AML-193 (cell line): ENCODE measurements at regions not wholly inside any gene's neighbourhood (a gene's known extent, or its start where the extent isn't known, plus 50 kb on each side); places are given as distances from the start of the nearest gene placed in this dataset.

Source experiments
- DNase-seq, 2 experiments: peaks; one replicate each; lab custom pipeline; 2025; lab: John Stamatoyannopoulos, UW

DNA sequence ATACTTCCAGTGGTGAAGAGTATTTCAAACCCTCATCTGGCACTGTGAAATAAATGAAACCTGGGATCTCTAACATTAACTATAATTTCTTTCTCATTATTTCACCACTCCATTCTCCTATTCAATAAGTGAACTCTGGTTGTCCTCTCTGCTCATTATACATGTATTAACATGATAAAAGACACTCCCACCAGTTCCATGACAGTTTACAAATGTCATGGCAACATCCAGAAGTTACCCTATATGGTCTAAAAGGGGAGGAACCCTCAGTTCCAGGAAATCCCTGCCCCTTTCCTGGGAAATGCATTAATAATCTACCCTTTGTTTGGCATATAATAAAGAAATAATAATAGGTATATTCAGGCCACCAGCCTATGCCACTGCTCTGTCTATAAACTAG is 62.7 kb upstream of the BRINP3 start:
- DNase-seq: no peak

DNA sequence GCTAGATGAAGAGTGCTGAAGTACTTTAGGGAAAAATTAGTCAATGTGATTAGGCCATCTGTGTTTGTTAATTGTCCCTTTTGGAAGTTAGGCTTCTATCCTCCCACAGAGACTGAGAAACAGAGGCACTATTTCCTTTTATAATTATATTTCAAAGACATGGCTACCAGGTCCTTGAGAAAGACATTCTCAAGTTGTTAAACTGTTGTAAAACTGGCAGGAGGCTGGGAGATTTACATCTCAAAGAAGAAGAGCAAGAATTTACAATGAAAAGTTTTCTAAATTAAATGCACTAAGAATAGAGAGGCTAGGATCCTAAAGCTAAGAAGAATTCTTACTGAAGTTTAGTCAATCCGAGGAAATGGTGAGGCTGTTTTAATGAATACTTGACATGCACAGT is 74.0 kb upstream of the BRINP3 start:
- no peak for DNase-seq

DNA sequence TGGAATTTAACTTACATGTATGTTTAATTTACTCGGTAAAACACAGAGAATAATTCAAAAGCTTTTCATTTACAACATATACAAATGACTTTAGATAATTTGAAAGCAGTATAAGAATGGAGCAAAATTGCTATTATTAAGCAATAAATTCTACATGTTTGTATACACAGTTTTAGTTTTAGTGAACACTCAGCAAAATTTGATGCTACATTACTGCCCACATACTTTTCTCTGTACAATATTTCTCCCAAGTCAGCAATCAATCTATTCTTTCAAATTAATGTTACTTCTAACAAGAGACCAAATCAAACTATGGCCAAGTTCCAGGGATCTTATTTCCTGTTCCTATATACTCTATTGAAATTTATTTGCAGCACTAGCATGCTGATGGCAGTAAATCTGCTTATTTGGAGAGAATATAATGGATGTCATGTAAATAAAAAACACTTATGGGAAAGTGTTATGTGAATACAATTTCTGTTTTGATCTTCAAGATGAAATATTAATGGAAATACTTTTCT is 82.6 kb upstream of the BRINP3 start:
- DNase-seq: no peak

DNA sequence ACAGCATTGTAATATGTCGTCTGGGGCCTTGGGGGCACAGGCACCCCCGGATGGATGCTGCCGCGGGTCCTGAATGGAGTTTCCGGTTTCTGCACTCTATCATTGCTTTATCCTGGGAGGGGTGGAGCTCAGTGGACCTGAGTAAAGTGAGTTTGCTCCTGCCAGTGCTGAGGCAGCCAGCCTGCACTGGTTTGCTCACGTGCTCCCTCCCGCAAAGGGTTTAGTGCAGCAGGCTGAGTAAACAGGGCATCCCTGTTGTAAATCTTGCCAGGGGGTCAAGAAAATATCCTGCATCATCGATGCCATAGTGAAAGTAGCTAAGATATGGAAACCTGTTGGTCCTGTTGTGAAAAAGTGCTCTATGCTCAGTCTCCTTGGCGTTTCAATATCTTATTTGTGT is 85.6 kb upstream of the BRINP3 start:
- DNase-seq: no peak

DNA sequence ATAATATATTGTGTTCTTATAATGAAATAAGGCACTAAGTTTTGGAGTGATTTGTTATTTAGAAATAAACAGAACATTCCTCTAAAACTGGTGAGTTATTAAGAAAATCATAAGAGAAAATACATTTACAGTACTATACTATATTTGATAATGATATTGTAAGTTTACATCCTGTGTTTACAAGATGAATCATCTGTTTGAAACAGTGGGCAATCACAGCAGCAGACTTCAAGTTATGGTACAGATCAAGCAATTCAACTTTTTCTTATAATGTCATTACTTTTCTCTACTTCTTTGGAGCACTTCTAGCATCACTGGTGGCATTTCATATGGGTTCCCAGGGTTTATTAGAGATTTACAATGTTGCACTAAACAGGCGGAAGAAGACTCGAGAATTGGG is 86.5 kb upstream of the BRINP3 start:
- DNase-seq: no peak

DNA sequence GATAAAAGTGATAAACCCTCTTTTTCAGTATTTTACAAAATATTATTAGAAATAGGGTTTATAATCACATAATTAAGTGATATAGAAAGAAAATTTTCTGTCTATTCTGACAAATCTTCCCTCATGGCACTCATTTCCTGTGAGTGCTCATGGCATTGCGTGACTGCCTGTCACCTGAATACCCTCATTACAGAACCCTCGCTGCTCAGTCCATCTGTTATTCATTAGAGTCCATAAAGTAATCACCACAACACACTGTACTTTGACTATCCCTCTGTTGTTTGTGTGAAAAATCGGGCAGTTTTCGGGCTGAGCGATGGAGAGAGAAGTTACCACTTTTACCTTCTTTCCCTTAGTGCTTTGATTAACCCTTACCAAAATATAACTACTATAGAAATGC is 100.4 kb upstream of the BRINP3 start:
- DNase-seq: no peak

DNA sequence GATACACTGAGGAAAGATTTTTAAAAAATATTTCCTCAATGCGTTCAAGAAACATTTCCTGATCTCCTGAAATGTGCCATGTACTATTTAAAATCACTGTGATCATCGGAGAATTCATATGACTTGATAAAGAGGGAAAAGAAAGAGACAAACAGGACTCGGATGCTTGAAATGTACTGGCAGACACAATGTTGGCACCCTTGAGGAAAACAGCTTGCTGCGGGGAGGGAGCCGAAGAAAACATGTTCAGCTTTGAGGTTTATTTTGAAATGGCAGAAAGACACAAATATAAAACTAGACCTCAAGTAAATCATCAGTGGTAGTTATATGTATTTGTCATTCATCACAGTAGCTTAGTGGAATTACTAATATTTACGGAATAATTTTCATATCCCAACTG is 100.9 kb upstream of the BRINP3 start:
- DNase-seq: no peak

DNA sequence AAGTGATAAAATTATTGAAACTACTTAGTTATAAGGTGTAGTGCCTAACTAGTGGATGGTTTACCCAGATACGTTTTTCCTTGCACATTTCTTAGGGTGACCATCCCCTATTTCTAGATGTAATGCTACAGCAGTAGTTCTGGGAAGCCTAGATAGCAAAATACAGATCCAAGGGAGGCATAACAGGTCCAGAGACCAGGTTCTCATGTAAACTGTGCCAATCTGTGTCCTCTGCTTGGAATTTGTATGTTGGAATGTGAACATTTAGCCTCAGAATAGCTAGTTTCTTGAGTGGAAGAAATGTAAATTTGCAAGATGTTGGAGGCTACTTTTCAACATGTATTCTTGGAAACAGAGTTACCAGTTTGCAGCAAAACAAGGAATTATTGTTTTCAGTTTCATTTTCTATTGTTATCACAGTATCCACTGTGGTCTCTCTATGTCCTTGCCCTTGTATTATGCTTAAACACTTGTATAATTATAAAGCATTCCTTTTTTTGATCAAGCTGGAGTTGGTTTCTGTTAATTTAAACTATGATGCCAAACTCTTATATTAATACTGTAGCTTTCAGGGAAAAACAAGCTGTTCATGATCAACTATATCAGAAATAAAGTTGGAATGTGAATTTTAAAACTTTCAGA is 102.0 kb upstream of the BRINP3 start:
- DNase-seq: no peak

DNA sequence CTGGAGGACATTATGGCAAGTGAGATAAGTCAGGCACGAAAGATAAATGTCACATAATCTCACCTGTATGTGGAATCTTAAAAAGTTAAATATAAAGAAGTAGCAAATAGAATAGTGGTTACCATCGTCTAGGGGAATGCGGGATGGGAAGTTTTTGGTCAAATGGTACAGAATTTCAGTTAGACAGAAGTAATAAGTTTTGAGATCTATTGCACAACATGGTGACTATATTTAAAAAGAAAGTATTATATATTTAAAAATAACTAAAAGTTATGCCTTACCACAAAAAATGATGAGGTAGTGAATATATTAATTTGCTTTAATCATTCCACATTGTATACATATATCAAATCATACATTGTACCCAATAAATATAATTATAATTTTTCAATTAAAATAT is 106.2 kb upstream of the BRINP3 start:
- DNase-seq: no peak

DNA sequence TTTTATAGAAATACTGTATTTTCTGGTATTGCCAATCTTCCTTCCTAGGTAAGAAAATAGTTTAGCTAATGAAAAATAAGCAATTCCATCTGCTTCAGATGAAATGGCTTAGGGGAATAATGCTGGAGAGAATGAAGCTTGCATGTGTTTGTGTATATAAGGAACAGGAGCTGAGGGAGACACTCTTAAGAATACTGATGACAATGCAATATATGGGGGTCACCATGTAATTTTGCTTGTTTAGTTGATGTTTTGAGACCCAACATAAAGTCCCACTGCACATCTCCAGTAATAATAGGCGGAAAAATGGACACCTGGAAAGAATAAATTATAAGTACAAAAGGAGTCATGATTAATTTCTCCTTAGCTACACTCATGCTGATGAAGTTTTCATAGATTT is 110.8 kb upstream of the BRINP3 start:
- no peak for DNase-seq

DNA sequence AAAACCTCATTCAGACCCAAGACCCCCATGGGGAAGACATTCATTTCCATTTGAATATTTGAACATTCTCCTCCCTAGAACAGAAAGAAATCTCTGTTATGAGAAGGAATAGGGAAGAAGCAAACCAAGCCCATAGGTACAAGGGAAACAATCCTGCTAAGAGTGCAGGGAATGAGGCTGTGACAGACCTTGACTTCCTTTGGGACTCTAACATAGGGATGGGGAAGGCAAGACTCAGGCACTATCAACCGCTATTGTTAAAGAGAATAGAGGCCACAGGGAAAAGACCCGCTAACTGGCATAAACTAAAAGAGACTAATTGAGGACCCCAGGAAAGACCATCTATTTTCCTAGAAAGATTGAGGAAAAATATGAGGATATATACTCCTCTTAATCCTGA is 117.8 kb upstream of the BRINP3 start:
- DNase-seq: no peak

DNA sequence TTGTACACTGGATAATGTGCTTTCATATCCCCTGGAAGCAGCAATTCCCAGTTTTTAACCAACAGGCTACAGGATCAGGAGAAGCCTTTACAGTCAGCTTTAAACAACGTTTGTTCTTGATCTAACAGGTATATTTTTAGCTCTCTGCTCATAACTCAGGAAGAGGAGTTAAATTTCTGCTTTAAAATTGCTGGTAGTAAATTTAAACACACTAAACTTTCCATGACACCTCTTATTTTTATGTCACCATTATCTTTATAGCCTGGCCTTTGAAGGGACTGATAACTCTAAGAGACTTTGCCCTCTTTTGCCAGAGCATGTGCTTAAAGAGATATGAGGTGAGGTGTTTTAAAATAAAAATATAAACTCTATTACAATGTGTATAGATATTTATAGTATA is 119.6 kb upstream of the BRINP3 start:
- no peak for DNase-seq

DNA sequence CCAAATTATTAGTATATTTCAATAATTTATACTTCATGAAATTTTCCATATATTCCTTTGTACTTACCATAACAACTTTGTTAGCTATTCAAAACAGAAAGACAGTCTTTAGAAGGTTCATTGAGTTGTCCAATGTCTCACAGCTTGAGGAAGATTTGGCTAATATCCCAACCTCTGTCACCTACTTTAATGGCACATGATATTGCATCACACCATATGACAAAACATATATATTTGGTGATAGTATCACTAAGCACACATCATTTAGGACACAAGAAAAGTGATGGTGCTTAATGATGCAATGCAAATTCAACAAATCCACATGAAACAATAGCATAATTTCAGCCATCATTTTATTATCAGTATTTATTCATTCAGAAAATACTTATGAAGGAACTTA is 122.0 kb upstream of the BRINP3 start:
- no peak for DNase-seq

DNA sequence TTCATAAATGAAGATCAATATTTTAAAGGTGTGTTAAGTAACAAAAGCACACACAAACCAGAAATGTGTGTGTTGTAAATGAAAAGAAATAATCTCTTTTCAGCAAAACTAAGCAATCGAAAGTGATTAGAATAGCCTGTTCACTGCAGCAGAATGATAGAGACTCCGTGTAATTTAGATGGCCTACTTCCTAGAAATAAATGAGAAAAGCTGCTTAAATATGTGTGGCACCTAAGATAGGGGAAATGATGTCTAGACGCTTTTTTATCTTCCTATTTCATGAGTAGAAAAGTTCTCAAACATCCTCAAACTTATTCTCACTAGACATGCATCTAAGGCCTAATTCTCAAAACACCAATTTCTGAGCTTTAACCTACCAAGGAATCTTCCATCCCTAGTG is 124.7 kb upstream of the BRINP3 start:
- no peak for DNase-seq

DNA sequence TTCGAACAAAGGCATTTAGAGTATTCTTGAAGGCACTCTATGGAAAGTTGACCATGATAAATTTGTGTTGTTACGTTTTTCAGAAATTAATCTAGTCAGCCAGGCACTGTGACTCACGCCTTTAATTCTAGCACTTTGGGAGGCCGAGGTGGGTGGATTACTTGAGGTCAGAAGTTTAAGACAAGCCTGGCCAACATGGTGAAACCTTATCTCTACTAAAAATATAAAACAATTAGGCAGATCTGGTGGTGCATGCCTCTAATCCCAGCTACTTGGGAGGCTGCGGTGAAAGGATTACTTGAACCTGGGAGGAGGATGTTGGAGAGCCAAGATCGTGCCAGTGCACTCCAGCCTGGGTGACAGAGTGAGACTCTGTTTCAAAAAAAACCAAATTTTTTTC is 130.6 kb upstream of the BRINP3 start:
- DNase-seq: no peak

DNA sequence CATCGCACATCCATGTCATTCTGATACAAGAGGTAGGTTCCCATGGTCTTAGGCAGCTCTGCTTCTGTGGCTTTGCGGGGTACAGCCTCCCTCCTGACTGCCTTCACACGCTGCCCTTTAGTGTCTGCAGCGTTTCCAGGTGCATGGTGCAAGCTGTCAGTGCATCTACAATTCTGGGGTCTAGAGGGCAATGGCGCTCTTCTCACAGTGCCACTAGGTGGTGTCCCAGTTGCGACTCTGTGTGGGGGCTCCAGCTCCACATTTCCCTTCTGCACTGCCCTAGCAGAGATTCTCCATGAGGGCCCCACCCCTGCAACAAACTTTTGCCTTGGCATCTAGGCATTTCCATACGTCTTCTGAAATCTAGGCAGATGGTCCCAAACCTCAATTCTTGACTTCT is 138.2 kb upstream of the BRINP3 start:
- no peak for DNase-seq

DNA sequence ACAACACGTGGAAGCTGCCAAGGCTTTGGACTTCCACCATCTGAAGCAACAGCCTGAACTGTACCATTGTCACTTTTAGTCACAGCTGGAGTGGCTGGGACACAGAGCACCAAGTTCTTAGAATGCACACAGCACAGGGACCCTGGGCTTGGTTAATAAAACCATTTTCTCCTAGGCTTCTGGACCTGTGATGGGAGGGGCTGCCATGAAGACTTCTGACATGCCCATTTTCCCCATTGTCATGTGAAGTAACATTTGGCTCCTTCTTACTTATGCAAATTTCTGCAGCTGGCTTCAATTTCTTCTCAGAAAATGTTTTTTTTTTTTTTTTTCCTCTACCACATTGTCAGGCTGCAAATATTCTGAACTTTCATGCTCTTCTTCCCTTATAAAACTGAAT is 138.6 kb upstream of the BRINP3 start:
- no peak for DNase-seq

DNA sequence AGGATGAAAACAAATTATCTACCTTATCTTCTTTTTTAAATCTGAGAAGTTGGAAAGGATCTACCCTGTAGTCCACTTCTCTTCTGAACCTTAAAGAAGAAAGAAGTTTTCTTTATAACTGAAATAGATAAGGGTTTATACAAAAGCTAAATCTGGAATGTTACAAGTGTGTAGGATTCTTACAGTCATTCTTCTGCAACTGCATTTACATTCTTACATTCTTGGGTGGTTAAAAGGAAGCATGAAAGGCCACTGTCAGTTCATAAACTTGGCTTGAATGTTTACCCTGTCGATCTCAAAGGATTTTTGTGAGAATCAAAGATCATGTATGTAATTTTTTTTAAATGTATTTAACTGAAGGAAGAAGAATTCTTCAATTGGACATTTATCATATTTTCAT is 142.1 kb upstream of the BRINP3 start:
- DNase-seq: no peak

DNA sequence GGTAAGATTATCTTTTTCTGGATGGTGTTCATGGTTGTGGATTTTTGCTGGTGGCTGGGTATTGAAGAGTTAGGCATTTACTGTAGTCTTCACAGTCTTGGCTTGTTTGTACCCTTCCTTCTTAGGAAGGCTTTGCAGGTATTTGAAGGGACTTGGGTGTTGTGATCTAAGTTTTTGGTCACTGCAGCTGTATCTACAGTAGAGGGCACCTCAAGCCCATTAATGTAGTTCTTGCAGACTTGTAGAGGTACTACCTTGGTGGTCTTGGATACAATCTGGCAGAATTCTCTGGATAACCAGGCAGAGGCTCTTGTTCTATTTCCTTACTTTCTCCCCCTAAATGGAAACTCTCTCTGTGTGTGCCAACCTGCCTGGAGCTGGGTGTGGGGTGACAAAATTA is 155.8 kb upstream of the BRINP3 start:
- DNase-seq: no peak

DNA sequence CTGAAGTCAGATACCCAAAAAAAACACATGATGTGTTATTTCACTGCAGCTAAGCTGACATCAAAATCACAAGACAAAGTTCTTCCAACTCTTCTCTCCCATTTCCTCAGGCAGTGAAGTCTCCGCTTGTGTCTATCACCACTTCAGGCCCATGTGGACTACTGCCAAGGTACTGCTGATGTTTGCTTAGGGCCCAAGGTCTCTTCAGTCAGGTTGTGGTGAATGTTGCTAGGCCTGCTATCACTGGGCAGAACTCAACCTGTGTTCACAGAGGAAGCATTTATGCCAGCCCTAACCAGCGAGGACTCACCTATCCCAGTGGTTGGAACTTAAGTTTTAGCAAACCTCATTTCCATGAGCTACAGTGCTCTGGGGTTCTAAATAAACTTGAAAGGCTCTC is 156.5 kb upstream of the BRINP3 start:
- no peak for DNase-seq

DNA sequence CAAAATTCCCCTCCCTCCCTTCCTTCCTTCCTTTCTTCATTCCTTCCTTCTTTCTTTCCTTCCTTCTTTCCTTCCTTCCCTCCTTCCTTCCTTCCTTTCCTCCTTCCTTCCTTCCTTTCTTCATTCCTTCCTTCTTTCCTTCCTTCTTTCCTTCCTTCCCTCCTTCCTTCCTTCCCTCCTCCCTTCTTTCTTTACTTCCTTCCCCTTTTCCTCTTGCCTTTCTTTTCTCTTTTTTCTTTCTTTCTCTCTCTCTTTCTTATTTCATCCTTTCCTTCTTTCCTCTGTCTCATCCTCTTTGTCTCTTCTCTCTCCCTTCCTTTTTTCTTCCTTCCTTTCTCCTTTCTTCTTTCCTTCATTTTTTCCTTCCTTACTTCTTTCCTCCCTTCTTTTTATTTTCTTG is 171.9 kb upstream of the BRINP3 start:
- no peak for DNase-seq

DNA sequence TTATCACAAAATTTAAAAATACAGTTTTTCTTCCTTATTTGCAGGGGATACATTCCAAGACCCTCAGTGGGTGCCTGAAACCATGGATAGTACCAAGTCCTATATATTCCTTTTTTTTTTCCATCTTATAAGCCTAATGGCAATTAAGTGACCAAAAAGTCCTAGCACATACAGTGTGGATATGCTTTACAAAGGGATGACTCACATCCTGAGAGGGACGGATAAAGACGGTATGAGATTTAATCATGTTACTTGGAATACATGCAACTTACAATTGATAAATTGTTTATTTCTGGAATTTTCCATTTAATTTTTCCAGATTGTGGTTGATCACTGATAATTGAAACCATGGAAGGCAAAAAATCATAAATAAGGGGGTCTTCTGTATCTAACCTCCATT is 181.2 kb upstream of the BRINP3 start:
- no peak for DNase-seq

DNA sequence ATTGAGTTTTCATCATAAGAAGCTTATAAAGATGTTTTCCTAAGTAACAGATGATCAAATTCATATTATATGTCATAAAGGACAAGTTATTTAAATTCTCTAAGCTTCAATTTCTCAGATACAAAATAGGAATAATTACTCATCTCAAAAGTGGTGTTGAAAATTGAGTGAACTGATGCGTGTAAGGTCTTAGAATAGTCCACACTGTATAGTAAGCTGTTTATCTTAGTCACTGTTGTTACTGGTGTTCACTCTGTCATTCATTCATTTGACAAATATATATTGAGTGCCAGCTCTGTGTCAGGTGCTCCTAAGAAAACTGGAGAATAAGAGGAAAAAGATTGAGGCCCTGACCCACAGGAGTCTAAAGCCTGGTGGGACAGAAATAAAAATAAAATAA is 186.3 kb upstream of the BRINP3 start:
- DNase-seq: no peak

DNA sequence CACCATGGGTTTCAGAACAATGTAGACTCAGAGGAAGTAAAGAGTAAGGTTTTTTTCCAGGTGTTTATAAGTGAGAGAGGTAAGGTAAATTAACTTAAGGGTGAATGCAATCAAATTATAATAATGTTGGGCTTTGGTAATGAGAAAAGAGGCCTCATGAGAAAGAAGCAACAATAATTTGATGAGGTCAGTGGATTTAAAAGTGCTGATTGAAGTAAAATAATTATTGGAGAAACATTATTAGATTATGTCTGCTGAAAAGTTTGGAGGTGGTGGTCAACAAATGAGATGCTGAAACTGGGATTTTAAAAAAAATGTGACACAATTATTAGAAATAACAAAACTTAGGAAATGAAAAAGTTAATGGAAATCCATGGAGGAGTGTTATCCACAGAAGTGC is 187.4 kb upstream of the BRINP3 start:
- DNase-seq: no peak

DNA sequence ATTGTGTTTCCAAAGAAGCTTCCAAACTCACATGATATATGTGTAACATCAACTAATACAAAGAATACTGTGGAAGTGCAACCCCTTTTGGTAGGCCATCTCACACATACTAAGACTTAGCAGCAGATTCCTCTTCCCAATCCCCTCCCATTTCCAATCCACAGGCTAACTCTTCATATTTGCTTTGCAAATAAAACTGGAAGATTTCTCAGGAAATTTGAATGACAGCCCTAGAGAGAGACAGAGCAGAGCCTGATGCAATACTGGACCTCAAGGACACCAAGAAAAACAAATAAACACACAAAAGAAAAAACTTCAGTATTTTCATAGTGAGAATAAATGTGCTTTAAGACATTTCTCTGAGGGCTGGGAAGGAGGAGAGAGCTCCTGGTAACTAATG is 190.2 kb upstream of the BRINP3 start:
- no peak for DNase-seq
